Activated CD4-positive, alpha-beta T cell treated with anti-CD3 and anti-CD28 coated beads, Interleukin-2, amount 50 U/mL, for 16 hours (primary cell): ENCODE measurements at regions not wholly inside any gene's neighbourhood (a gene's known extent, or its start where the extent isn't known, plus 50 kb on each side); places are given as distances from the start of the nearest gene placed in this dataset.

ENCODE experiments used
- DNase-seq: peaks from one replicate; pipeline ENCODE4 v3.0.0-alpha.2; 2020

- no peak for DNase-seq
These were observed 119.8 kb upstream of the SLC25A33 start for GRCh38 chr1:9419369-9420041.

GRCh38 chr1:9420835-9421532, 118.3 kb upstream of the SLC25A33 start:
- DNase-seq, result peak; percentile 5

- DNase-seq, result no peak
These were observed 117.8 kb upstream of the SLC25A33 start for GRCh38 chr1:9421533-9421873.

- no peak for DNase-seq
These were observed 116.9 kb upstream of the SLC25A33 start for GRCh38 chr1:9422321-9422720.

- DNase-seq, result no peak
These were observed 116.3 kb upstream of the SLC25A33 start for GRCh38 chr1:9422911-9423505.

- no peak for DNase-seq
These were observed 115.0 kb upstream of the SLC25A33 start for GRCh38 chr1:9424261-9424660.

- DNase-seq, result peak; percentile 42
These were observed 113.4 kb upstream of the SLC25A33 start for GRCh38 chr1:9425859-9426258.

- DNase-seq, result peak; percentile 93
These were observed 113.0 kb upstream of the SLC25A33 start for GRCh38 chr1:9426291-9426711.

- DNase-seq, result no peak
These were observed 111.9 kb upstream of the SLC25A33 start for GRCh38 chr1:9427388-9427787.

- DNase-seq, result peak; percentile 100
These were observed 110.5 kb upstream of the SLC25A33 start for GRCh38 chr1:9428601-9429341.

- no peak for DNase-seq
These were observed 109.9 kb upstream of the SLC25A33 start for GRCh38 chr1:9429342-9429711.

- DNase-seq, result no peak
These were observed 104.8 kb upstream of the SLC25A33 start for GRCh38 chr1:9434247-9435152.

- no peak for DNase-seq
These were observed 104.1 kb upstream of the SLC25A33 start for GRCh38 chr1:9435153-9435636.

GRCh38 chr1:9435854-9436640, 103.2 kb upstream of the SLC25A33 start:
- no peak for DNase-seq

- DNase-seq, result no peak
These were observed 101.3 kb upstream of the SLC25A33 start for GRCh38 chr1:9437961-9438430.

- no peak for DNase-seq
These were observed 100.7 kb upstream of the SLC25A33 start for GRCh38 chr1:9438431-9439073.

- no peak for DNase-seq
These were observed 100.0 kb upstream of the SLC25A33 start for GRCh38 chr1:9439074-9439761.

- DNase-seq, result no peak
These were observed 99.0 kb upstream of the SLC25A33 start for GRCh38 chr1:9440261-9440660.

- DNase-seq, result no peak
These were observed 98.5 kb upstream of the SLC25A33 start for GRCh38 chr1:9440763-9441194.

GRCh38 chr1:9441451-9442133, 97.7 kb upstream of the SLC25A33 start:
- no peak for DNase-seq
